H9 (cell line): ENCODE measurements at regions not wholly inside any gene's neighbourhood (a gene's known extent, or its start where the extent isn't known, plus 50 kb on each side); places are given as distances from the start of the nearest gene placed in this dataset.

Experiments used
- DNase-seq: peaks from one replicate; pipeline ENCODE4 v3.0.0-alpha.2; 2017
- H2AFZ ChIP-seq: one replicate; pipeline ENCODE4 v1.6.1; 2013; ENCODE audit warnings: mild to moderate bottlenecking, low read length, control low read depth, moderate library complexity
- H2AK5ac ChIP-seq: 2 replicates; pipeline ENCODE4 v1.6.1; 2013; ENCODE audit warnings: low read length, control low read depth, mixed read lengths; ENCODE audit not compliant: insufficient read length
- H2BK120ac ChIP-seq: one replicate; pipeline ENCODE4 v1.6.1; 2013; ENCODE audit warnings: low read depth, mild to moderate bottlenecking, low read length, control low read depth, inconsistent platforms; ENCODE audit not compliant: poor library complexity, severe bottlenecking
- H2BK12ac ChIP-seq: 2 replicates; pipeline ENCODE4 v1.6.1; 2013; ENCODE audit warnings: low read length, control low read depth, mixed read lengths, low read depth; ENCODE audit not compliant: insufficient read length
- H2BK15ac ChIP-seq: 2 replicates; pipeline ENCODE4 v1.6.1; 2013; ENCODE audit warnings: low read depth, low read length, control low read depth
- H2BK20ac ChIP-seq: one replicate; pipeline ENCODE4 v1.6.1; 2013; ENCODE audit warnings: low read depth, mild to moderate bottlenecking, low read length, control low read depth, inconsistent platforms; ENCODE audit not compliant: poor library complexity, severe bottlenecking
- H2BK5ac ChIP-seq: 2 replicates; pipeline ENCODE4 v1.6.1; 2013; ENCODE audit warnings: low read length, control low read depth, mixed read lengths; ENCODE audit not compliant: insufficient read length
- H3K14ac ChIP-seq: 2 replicates; pipeline ENCODE4 v1.6.1; 2013; ENCODE audit warnings: low read length, control low read depth; ENCODE audit not compliant: insufficient read depth
- H3K18ac ChIP-seq: 2 replicates; pipeline ENCODE4 v1.6.1; 2013; ENCODE audit warnings: low read depth, mild to moderate bottlenecking, mixed read lengths, low read length, control low read depth; ENCODE audit not compliant: insufficient read length
- H3K23ac ChIP-seq: 2 replicates; pipeline ENCODE4 v1.6.1; 2013; ENCODE audit warnings: low read length, control low read depth, mixed read lengths, low read depth; ENCODE audit not compliant: insufficient read length
- H3K23me2 ChIP-seq: 2 replicates; pipeline ENCODE4 v1.6.1; 2013; ENCODE audit warnings: low read depth, mild to moderate bottlenecking, mixed read lengths, low read length, control low read depth; ENCODE audit not compliant: insufficient read length, poor library complexity, severe bottlenecking
- H3K27ac ChIP-seq: 2 replicates; pipeline ENCODE4 v1.5.1; 2013; ENCODE audit warnings: low read length, control low read depth, mixed read lengths, low read depth; ENCODE audit not compliant: insufficient read length
- H3K27me3 ChIP-seq: 2 replicates; pipeline ENCODE4 v1.6.1; 2013; ENCODE audit warnings: low read length, control low read depth, inconsistent platforms; ENCODE audit not compliant: insufficient read depth
- H3K4ac ChIP-seq: 2 replicates; pipeline ENCODE4 v1.6.1; 2013; ENCODE audit warnings: low read depth, mild to moderate bottlenecking, control low read depth, inconsistent platforms, low read length, moderate library complexity
- H3K4me1 ChIP-seq: 2 replicates; pipeline ENCODE4 v1.6.1; 2013; ENCODE audit warnings: low read length, control low read depth, inconsistent platforms; ENCODE audit not compliant: insufficient read depth
- H3K4me2 ChIP-seq: 2 replicates; pipeline ENCODE4 v1.6.1; 2013; ENCODE audit warnings: low read length, control low read depth, mixed read lengths; ENCODE audit not compliant: insufficient read length, insufficient read depth
- H3K56ac ChIP-seq: 2 replicates; pipeline ENCODE4 v1.6.1; 2013; ENCODE audit warnings: low read depth, mild to moderate bottlenecking, mixed read lengths, low read length, control low read depth; ENCODE audit not compliant: insufficient read length
- H3K79me1 ChIP-seq: 2 replicates; pipeline ENCODE4 v1.6.1; 2013; ENCODE audit warnings: low read depth, mild to moderate bottlenecking, moderate library complexity, low read length, control low read depth, inconsistent platforms; ENCODE audit not compliant: insufficient read depth, poor library complexity, severe bottlenecking
- H3K79me2 ChIP-seq: 2 replicates; pipeline ENCODE4 v1.6.1; 2013; ENCODE audit warnings: low read length, control low read depth, inconsistent platforms; ENCODE audit not compliant: insufficient read depth
- H3K9ac ChIP-seq: 2 replicates; pipeline ENCODE4 v1.6.1; 2013; ENCODE audit warnings: low read length, control low read depth, mixed read lengths; ENCODE audit not compliant: insufficient read length; ENCODE audit errors: extremely low read depth
- H3K9me3 ChIP-seq: one replicate; pipeline ENCODE4 v1.6.1; 2013; ENCODE audit warnings: low read depth, low read length, inconsistent platforms; ENCODE audit not compliant: control insufficient read depth
- H3T11ph ChIP-seq: one replicate; pipeline ENCODE4 v1.6.1; 2013; ENCODE audit warnings: mild to moderate bottlenecking, low read length, control low read depth, inconsistent platforms
- H4K20me1 ChIP-seq: one replicate; pipeline ENCODE4 v1.6.1; 2013; ENCODE audit not compliant: control insufficient read depth, insufficient read length, insufficient read depth
- H4K5ac ChIP-seq: 2 replicates; pipeline ENCODE4 v1.6.1; 2013; ENCODE audit warnings: low read depth, mild to moderate bottlenecking, mixed read lengths, low read length, control low read depth; ENCODE audit not compliant: insufficient read length
- H4K8ac ChIP-seq: replicated peaks from 2 replicates; pipeline ENCODE4 v1.6.1; 2013; ENCODE audit warnings: low read length, control low read depth, mixed read lengths, low read depth; ENCODE audit not compliant: insufficient read length
- H4K91ac ChIP-seq: 2 replicates; pipeline ENCODE4 v1.6.1; 2013; ENCODE audit warnings: low read depth, mild to moderate bottlenecking, moderate library complexity, mixed read lengths, low read length, control low read depth; ENCODE audit not compliant: insufficient read length
- H3K27ac Mint-ChIP-seq, 3 experiments: 2 replicates in 2 of 3; 3 replicates in 1 of 3; pipeline ENCODE4 v1.8.0; 2020 to 2021; ENCODE audit warnings: mixed read lengths in 3 of 3, mild to moderate bottlenecking in 1 of 3, moderate library complexity in 1 of 3
- H3K27me3 Mint-ChIP-seq: 2 replicates; pipeline ENCODE4 v1.8.0; 2021; ENCODE audit warnings: low read depth, mild to moderate bottlenecking, moderate library complexity, mixed read lengths
- H3K36me3 Mint-ChIP-seq, 3 experiments: 2 replicates in 2 of 3; 3 replicates in 1 of 3; pipeline ENCODE4 v1.8.0; 2020 to 2021; ENCODE audit warnings: low read depth in 3 of 3, mixed read lengths in 3 of 3; ENCODE audit not compliant: insufficient read depth in 1 of 3
- H3K4me1 Mint-ChIP-seq, 2 experiments: 2 replicates each; pipeline ENCODE4 v1.8.0; 2020; ENCODE audit warnings: mixed read lengths in 2 of 2
- H3K4me3 Mint-ChIP-seq, 2 experiments: 2 replicates in 1 of 2; 3 replicates in 1 of 2; pipeline ENCODE4 v1.8.0; 2020 to 2021; ENCODE audit warnings: mild to moderate bottlenecking in 2 of 2, mixed read lengths in 2 of 2, moderate library complexity in 1 of 2
- H3K9me3 Mint-ChIP-seq, 2 experiments: 2 replicates in 1 of 2; 3 replicates in 1 of 2; pipeline ENCODE4 v1.8.0; 2020; ENCODE audit warnings: mild to moderate bottlenecking in 2 of 2, mixed read lengths in 2 of 2, moderate library complexity in 1 of 2
- CTCF ChIP-seq: fragments of 200-600 bp; sonication (generic); conservative IDR thresholded peaks from 3 replicates; pipeline ENCODE4 v1.8.0; 2021; ENCODE audit warnings: antibody characterized with exemption, mild to moderate bottlenecking
- WGBS: extraction: QIAGEN DNeasy Blood & Tissue Kit; methylation state at CpG from one replicate; pipeline ENCODE4 v1.1.7; 2013; ENCODE audit warnings: missing lambda C conversion rate, low lambda C conversion rate, mixed read lengths; ENCODE audit not compliant: insufficient read length; ENCODE audit errors: extremely low coverage; 5-methylcytosine and 5-hydroxymethylcytosine counted together

DNA sequence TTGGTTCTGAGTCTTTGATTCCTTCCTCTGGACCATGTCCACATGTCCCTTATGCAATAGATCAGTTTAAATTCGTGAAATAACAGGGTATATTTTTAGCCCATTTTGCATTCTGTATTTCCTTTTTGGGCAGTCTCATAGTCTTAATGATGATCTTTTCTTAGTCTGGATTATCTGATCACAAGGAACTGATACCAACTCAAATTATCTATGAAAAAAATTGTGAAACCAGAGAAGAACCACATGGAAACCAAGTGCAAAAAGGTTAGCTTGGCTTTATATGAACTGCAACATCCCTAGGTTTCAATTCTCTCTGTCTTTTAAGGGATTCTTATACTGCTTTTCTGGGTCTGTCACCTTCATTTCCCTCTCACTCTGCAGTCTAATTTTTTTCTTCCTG is 608.6 kb upstream of the AADAT start:
- Mint-ChIP-seq H3K4me3 (no peak overlapping the region), H3K27ac (no peak overlapping the region), H3K4me1 (no peaks in the 10 kb centered on the region; a peak in 1 of 4 replicates), H3K36me3 (peaks cover 0 to 4% (median 0%) of the 10 kb centered on the region in 3 experiments; a peak in 1 of 7 replicates), H3K9me3 (no peaks in the 10 kb centered on the region), H3K27me3 (no peaks in the 10 kb centered on the region)
- H3K56ac ChIP-seq, result no peak overlapping the region
- WGBS, result no CpG with 5 or more reads among the region's 1 CpG
- H3K18ac ChIP-seq, result no peak overlapping the region
- H3K4ac ChIP-seq, result no peak overlapping the region
- no peak overlapping the region for H2AK5ac ChIP-seq
- H3K79me2 ChIP-seq, result no peaks in the 10 kb centered on the region
- no peaks in the 10 kb centered on the region for H3K4me1 ChIP-seq
- no peak overlapping the region for H3K27ac ChIP-seq
- H4K20me1 ChIP-seq, result no peaks in the 10 kb centered on the region
- no peak overlapping the region for H2BK120ac ChIP-seq
- no peak overlapping the region for H3K23ac ChIP-seq
- TF ChIP-seq CTCF, result no peak
- no peak overlapping the region for H4K8ac ChIP-seq
- no peaks in the 10 kb centered on the region for H3K23me2 ChIP-seq
- DNase-seq, result no peak
- no peak overlapping the region for H2AFZ ChIP-seq
- no peak overlapping the region for H2BK20ac ChIP-seq
- H3K14ac ChIP-seq, result no peak overlapping the region
- no peak overlapping the region for H3K9ac ChIP-seq
- no peaks in the 10 kb centered on the region for H3K9me3 ChIP-seq
- H4K91ac ChIP-seq, result no peak overlapping the region
- no peaks in the 10 kb centered on the region for H3K27me3 ChIP-seq
- no peak overlapping the region for H2BK5ac ChIP-seq
- H3K79me1 ChIP-seq, result no peaks in the 10 kb centered on the region
- H3T11ph ChIP-seq, result no peak overlapping the region
- H2BK15ac ChIP-seq, result no peak overlapping the region
- H2BK12ac ChIP-seq, result no peak overlapping the region
- H4K5ac ChIP-seq, result no peak overlapping the region
- H3K4me2 ChIP-seq, result no peak overlapping the region
